Adrenal gland (tissue), 9 donors: ENCODE measurements at regions not wholly inside any gene's neighbourhood (a gene's known extent, or its start where the extent isn't known, plus 50 kb on each side); places are given as distances from the start of the nearest gene placed in this dataset.

Source experiments
- DNase-seq, 7 donors: peaks; one replicate each; pipeline ENCODE4 v3.0.0-alpha.2; 2019 to 2020
- H3K27ac ChIP-seq, 5 donors: fragments of 200-600 bp; sonication (generic) in 4 of 5; 1 replicate in 3 of 5; 2 replicates in 2 of 5; pipeline versions ENCODE4 v1.5.1 to v1.8.0; 2016 to 2020; ENCODE audit warnings: mild to moderate bottlenecking in 1 of 5
- H3K27me3 ChIP-seq: fragments of 200-600 bp; 2 replicates; pipeline ENCODE4 v1.8.0; 2021
- H3K36me3 ChIP-seq, 2 donors: fragments of 200-600 bp; replicated peaks in 1 of 2; 1 replicate in 1 of 2; 2 replicates in 1 of 2; pipeline versions ENCODE4 v1.5.1 to v1.8.0; 2018 to 2022
- H3K4me1 ChIP-seq, 2 donors: fragments of 200-600 bp; replicated peaks in 1 of 2; 1 replicate in 1 of 2; 2 replicates in 1 of 2; pipeline versions ENCODE4 v1.5.1 to v1.8.0; 2018 to 2021
- H3K4me3 ChIP-seq, 4 donors: fragments of 200-600 bp; sonication (generic) in 3 of 4; one replicate each; pipeline ENCODE4 v1.5.1; 2016 to 2018
- H3K9me3 ChIP-seq, 3 donors: fragments of 200-600 bp; sonication (generic) in 1 of 3; replicated peaks in 1 of 3; 1 replicate in 2 of 3; 2 replicates in 1 of 3; pipeline versions ENCODE4 v1.5.1 to v1.8.0; 2016 to 2021
- POLR2A ChIP-seq, 2 donors: fragments of 450-650 bp; IDR thresholded peaks; one replicate each; pipeline ENCODE4 v1.6.1; 2017; ENCODE audit warnings: antibody characterized with exemption in 2 of 2, mild to moderate bottlenecking in 2 of 2, moderate library complexity in 1 of 2
- WGBS, 4 donors: extraction: QIAGEN DNeasy Blood & Tissue Kit in 2 of 4; methylation state at CpG; one replicate each; pipeline versions ENCODE4 v1.1.5 to v1.1.7; 2013 to 2017; 5-methylcytosine and 5-hydroxymethylcytosine counted together
- intact Hi-C, 2 donors: fragments of 100-400 bp; cut with DNase I; formaldehyde crosslinking; loops; one replicate each; pipeline versions ENCODE4 v1.14.1 to v1.15.0; 2022 to 2023
- TF ChIP-seq, protein P1 (sequence below), 6 experiments: fragments of 450-650 bp in 4 of 6; fragments of 200-600 bp in 2 of 6; sonication (generic) in 1 of 6; IDR thresholded peaks; 1 replicate in 5 of 6; 2 replicates in 1 of 6; pipeline versions ENCODE4 v1.5.1 to v1.8.0; 2016 to 2021; ENCODE audit warnings: antibody characterized with exemption in 6 of 6, mild to moderate bottlenecking in 2 of 6, moderate library complexity in 1 of 6
- donor health status: healthy with polysubstance abuse.
- donor health status: Bipolar disorder and iron deficiency.
- donor health status: DM: yes; HTN: yes; CAD: no.
- donor health status: DM: no; HTN: no; CAD: no.
- donor health status: DM: no; HTN: no; CAD: no.

GRCh38 chr9:2962471-2963172 is 118.7 kb upstream of the PUM3 start:
- no peaks in the 10 kb centered on the region for H3K36me3 ChIP-seq
- no peak overlapping the region for H3K27ac ChIP-seq
- H3K4me1 ChIP-seq: no peaks in the 10 kb centered on the region
- H3K4me3 ChIP-seq: no peak overlapping the region
- peaks cover 4% of the 10 kb centered on the region for H3K27me3 ChIP-seq
- WGBS, 4 donors: 65 to 70% (median 66%) methylated on average over 6 of the region's 6 CpGs
- H3K9me3 ChIP-seq: no peaks in the 10 kb centered on the region
- TF ChIP-seq, protein P1, sequence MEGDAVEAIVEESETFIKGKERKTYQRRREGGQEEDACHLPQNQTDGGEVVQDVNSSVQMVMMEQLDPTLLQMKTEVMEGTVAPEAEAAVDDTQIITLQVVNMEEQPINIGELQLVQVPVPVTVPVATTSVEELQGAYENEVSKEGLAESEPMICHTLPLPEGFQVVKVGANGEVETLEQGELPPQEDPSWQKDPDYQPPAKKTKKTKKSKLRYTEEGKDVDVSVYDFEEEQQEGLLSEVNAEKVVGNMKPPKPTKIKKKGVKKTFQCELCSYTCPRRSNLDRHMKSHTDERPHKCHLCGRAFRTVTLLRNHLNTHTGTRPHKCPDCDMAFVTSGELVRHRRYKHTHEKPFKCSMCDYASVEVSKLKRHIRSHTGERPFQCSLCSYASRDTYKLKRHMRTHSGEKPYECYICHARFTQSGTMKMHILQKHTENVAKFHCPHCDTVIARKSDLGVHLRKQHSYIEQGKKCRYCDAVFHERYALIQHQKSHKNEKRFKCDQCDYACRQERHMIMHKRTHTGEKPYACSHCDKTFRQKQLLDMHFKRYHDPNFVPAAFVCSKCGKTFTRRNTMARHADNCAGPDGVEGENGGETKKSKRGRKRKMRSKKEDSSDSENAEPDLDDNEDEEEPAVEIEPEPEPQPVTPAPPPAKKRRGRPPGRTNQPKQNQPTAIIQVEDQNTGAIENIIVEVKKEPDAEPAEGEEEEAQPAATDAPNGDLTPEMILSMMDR (IDR thresholded peaks at IDR 0.05): no peak
- no peak for TF ChIP-seq POLR2A (IDR thresholded peaks at IDR 0.05)
- DNase-seq: no peak
- intact Hi-C loops: no loop called here

GRCh38 chr9:2958219-2958618 is 114.3 kb upstream of the PUM3 start:
- TF ChIP-seq, protein P1 (IDR thresholded peaks at IDR 0.05): no peak
- TF ChIP-seq POLR2A (IDR thresholded peaks at IDR 0.05): no peak
- Histone ChIP-seq H3K9me3 (no peaks in the 10 kb centered on the region), H3K4me1 (no peaks in the 10 kb centered on the region), H3K27ac (no peak overlapping the region), H3K4me3 (no peak overlapping the region), H3K36me3 (no peaks in the 10 kb centered on the region), H3K27me3 (peaks cover 4% of the 10 kb centered on the region)
- DNase-seq: no peak
- intact Hi-C loops: no loop called here
- WGBS, 4 donors: 72 to 83% (median 80%) methylated on average over 2 of the region's 2 CpGs

GRCh38 chr9:2957656-2958200 is 113.8 kb upstream of the PUM3 start:
- H3K27ac ChIP-seq: no peak overlapping the region
- no peaks in the 10 kb centered on the region for H3K9me3 ChIP-seq
- TF ChIP-seq POLR2A (IDR thresholded peaks at IDR 0.05): no peak
- TF ChIP-seq, protein P1 (IDR thresholded peaks at IDR 0.05): no peak
- no peaks in the 10 kb centered on the region for H3K4me1 ChIP-seq
- 44 to 58% (median 48%) methylated on average over 6 of the region's 6 CpGs for WGBS, 4 donors
- H3K36me3 ChIP-seq: no peaks in the 10 kb centered on the region
- peaks cover 4% of the 10 kb centered on the region for H3K27me3 ChIP-seq
- no peak overlapping the region for H3K4me3 ChIP-seq
- intact Hi-C loops: no loop called here
- no peak for DNase-seq

DNA sequence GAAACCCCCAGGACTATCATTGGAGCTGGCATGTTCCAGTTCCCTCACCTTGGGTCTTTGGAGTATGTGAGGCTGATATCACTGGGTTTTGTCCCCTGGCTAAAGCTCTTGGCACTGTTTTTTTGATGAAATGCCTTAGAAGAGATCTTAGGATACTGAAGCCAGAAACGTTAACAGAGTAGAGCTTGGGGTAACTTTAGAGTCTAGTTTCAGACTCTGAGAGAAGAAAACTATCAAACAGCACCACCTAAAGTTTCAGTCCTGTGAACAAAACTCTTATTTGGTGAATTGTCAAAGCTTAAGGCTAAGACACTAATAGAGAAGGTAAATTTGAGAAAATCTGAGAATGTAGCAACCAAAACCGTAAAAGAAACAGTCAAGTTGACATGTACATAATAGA is 111.7 kb upstream of the PUM3 start:
- H3K4me3 ChIP-seq: no peak overlapping the region
- 36 to 46% (median 39%) methylated on average over 2 of the region's 2 CpGs for WGBS, 4 donors
- H3K36me3 ChIP-seq: no peaks in the 10 kb centered on the region
- intact Hi-C loops: no loop called here
- H3K27me3 ChIP-seq: peaks cover 4% of the 10 kb centered on the region
- TF ChIP-seq, protein P1 (IDR thresholded peaks at IDR 0.05): no peak
- no peak for TF ChIP-seq POLR2A (IDR thresholded peaks at IDR 0.05)
- no peaks in the 10 kb centered on the region for H3K9me3 ChIP-seq
- H3K4me1 ChIP-seq: no peaks in the 10 kb centered on the region
- DNase-seq: no peak
- no peak overlapping the region for H3K27ac ChIP-seq
